ENCODE measurements at regions not wholly inside any gene's neighbourhood (a gene's known extent, or its start where the extent isn't known, plus 50 kb on each side); places are given as distances from the start of the nearest gene placed in this dataset.

DNA sequence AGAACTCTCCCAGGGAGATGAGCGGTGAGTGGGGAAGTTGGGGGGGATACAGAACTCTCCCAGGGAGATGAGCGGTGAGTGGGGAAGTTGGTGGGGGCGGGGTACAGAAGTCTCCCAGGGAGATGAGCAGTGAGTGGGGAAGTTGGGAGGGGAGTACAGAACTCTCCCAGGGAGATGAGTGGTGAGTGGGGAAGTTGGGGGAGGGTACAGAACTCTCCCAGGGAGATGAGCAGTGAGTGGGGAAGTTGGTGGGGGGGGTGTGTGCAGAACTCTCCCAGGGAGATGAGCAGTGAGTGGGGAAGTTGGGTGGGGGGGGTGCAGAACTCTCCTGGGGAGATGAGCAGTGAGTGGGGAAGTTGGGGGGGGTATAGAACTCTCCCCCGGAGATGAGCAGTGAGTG lies 186.5 kb downstream of the SHANK2 start:
- in situ Hi-C loops (cut with MboI) (loop anchor here (25.0 kb wide), 2 partner anchors 254 to 554 kb away; no protein-coding TSS in a partner anchor), intact Hi-C loops (cut with micrococcal nuclease) (no loop called here)
- H3K4me2 ChIP-seq (ENCODE audit: insufficient read depth, low read length), result no peak overlapping the region
- ChIA-PET CTCF (ENCODE audit: low intra/inter-chr PET ratio) (no interaction called here), POLR2A (no interaction called here)
- no peaks in the 10 kb centered on the region for H3K79me2 ChIP-seq (ENCODE audit: control insufficient read depth, insufficient read depth, low read length)
- TF ChIP-seq CBX2 (IDR thresholded peaks at IDR 0.05; ENCODE audit: insufficient read depth, low read length, poor library complexity, severe bottlenecking) (no peak), ZNF408 (CRISPR knock-in tag; IDR thresholded peaks at IDR 0.05; ENCODE audit: low read depth) (no peak), KLF1 (tag; IDR thresholded peaks at IDR 0.05) (no peak), ZSCAN32 (CRISPR knock-in tag; IDR thresholded peaks at IDR 0.05) (no peak)
- no peaks in the 10 kb centered on the region for H3K9me1 ChIP-seq (ENCODE audit: control insufficient read depth, insufficient read depth, low read length)
- no peak overlapping the region for H3K27ac ChIP-seq (ENCODE audit: extremely low read depth, low read depth, low read length)
- H3K4me3 ChIP-seq, result no peak overlapping the region
- no peaks in the 10 kb centered on the region for H3K9me3 ChIP-seq (replicated peaks; ENCODE audit: control insufficient read depth, insufficient read depth, low read depth, low read length)
- DNase-seq (ENCODE audit: extremely low read depth in 1 of 4, low spot score in 3 of 4), result no peak
- no peak for FAIRE-seq
- no peak overlapping the region for H2AFZ ChIP-seq (ENCODE audit: low read depth, low read length)
- WGBS (ENCODE audit: insufficient coverage, low coverage, missing lambda C conversion rate), result 0% methylated on average over 3 of the region's 4 CpGs
- peaks cover 0 to 23% of the 10 kb centered on the region in 2 experiments; a peak in 2 of 5 replicates for H3K27me3 ChIP-seq (ENCODE audit: control insufficient read depth in 2 of 2, insufficient read depth in 2 of 2, low read length in 2 of 2)
- H3K4me1 ChIP-seq (replicated peaks in 1 of 2; ENCODE audit: control insufficient read depth in 2 of 2, insufficient read depth in 2 of 2, low read length in 2 of 2), result no peaks in the 10 kb centered on the region
- H4K20me1 ChIP-seq (replicated peaks; ENCODE audit: control insufficient read depth, insufficient read depth, low read length), result no peaks in the 10 kb centered on the region
- H3K9ac ChIP-seq (ENCODE audit: insufficient read depth in 1 of 2, low read depth in 2 of 2, low read length in 2 of 2), result no peak overlapping the region
- no peak for ATAC-seq
- no TSS peak for BruUV-seq (replicated peaks)
- no peaks in the 10 kb centered on the region for H3K36me3 ChIP-seq (ENCODE audit: control insufficient read depth, insufficient read depth, low read length)

DNA sequence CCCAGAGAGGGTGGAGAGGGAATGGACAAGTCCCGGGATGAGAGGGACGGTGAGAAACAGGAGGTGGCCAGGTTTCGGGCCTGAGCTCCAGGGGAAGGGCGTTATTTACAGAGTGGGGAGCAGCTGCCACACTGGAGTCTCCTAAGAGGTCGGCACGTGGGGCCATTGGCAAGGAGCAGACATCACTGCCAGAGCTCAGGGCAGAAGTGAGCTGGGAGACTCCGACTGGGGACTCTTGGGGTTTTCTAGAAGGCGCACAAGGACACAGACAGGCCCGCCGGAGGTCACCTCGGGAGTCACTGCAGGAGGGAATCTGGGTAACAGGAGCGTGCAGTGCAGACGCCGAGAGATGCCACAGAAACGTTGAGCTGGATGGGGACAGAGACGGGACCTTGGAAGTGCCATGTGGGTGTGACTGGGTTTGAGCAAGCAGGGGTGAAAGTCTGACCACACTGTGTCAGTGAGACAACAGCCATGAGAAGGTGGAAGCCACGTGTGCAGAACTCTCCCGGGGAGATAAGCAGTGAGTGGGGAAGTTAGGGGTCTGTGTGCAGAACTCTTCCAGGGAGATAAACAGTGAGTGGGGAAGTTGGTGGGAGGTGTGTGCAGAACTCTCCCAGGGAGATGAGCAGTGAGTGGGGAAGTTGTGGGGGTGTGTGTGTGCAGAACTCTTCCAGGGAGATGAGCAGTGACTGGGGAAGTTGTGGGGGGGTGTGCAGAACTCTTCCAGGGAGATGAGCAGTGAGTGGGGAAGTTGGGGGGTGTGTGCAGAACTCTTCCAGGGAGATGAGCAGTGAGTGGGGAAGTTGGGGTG lies 187.5 kb downstream of the SHANK2 start:
- no TSS peak for BruUV-seq (replicated peaks)
- H3K4me2 ChIP-seq (ENCODE audit: insufficient read depth, low read length), result no peak overlapping the region
- 3% methylated on average over 14 of the region's 18 CpGs for WGBS (ENCODE audit: insufficient coverage, low coverage, missing lambda C conversion rate)
- no peaks in the 10 kb centered on the region for H3K36me3 ChIP-seq (ENCODE audit: control insufficient read depth, insufficient read depth, low read length)
- no peaks in the 10 kb centered on the region for H3K9me1 ChIP-seq (ENCODE audit: control insufficient read depth, insufficient read depth, low read length)
- in situ Hi-C loops (cut with MboI) (loop anchor here (25.0 kb wide), 2 partner anchors 253 to 553 kb away; no protein-coding TSS in a partner anchor), intact Hi-C loops (cut with micrococcal nuclease) (no loop called here)
- TF ChIP-seq E2F3 (CRISPR knock-in tag; IDR thresholded peaks at IDR 0.05) (no peak), TAF1 (IDR thresholded peaks at IDR 0.05; ENCODE audit: control insufficient read depth, extremely low read depth, insufficient read depth, low read length, severe bottlenecking) (no peak), MCM3 (IDR thresholded peaks at IDR 0.05) (no peak), NUFIP1 (IDR thresholded peaks at IDR 0.05; ENCODE audit: partially characterized antibody) (no peak), KAT2B (IDR thresholded peaks at IDR 0.05; ENCODE audit: low read depth, low read length) (no peak), TRIM24 (IDR thresholded peaks at IDR 0.05) (no peak), ZNF778 (CRISPR knock-in tag; IDR thresholded peaks at IDR 0.05) (no peak), HDAC8 (tag; IDR thresholded peaks at IDR 0.05) (no peak)
- H3K27me3 ChIP-seq (ENCODE audit: control insufficient read depth in 2 of 2, insufficient read depth in 2 of 2, low read length in 2 of 2), result peaks cover 0 to 31% of the 10 kb centered on the region in 2 experiments; a peak in 2 of 5 replicates
- no peak overlapping the region for H3K27ac ChIP-seq (ENCODE audit: extremely low read depth, low read depth, low read length)
- ChIA-PET POLR2A (no interaction called here), CTCF (ENCODE audit: low intra/inter-chr PET ratio) (no interaction called here)
- H3K4me3 ChIP-seq, result no peak overlapping the region
- no peaks in the 10 kb centered on the region for H4K20me1 ChIP-seq (replicated peaks; ENCODE audit: control insufficient read depth, insufficient read depth, low read length)
- H3K4me1 ChIP-seq (replicated peaks in 1 of 2; ENCODE audit: control insufficient read depth in 2 of 2, insufficient read depth in 2 of 2, low read length in 2 of 2), result no peaks in the 10 kb centered on the region
- ATAC-seq (no peak), FAIRE-seq (no peak), DNase-seq (ENCODE audit: extremely low read depth in 1 of 4, low spot score in 3 of 4) (no peak)
- H3K9ac ChIP-seq (ENCODE audit: insufficient read depth in 1 of 2, low read depth in 2 of 2, low read length in 2 of 2), result no peak overlapping the region
- H3K79me2 ChIP-seq (ENCODE audit: control insufficient read depth, insufficient read depth, low read length), result no peaks in the 10 kb centered on the region
- no peak overlapping the region for H2AFZ ChIP-seq (ENCODE audit: low read depth, low read length)
- H3K9me3 ChIP-seq (replicated peaks; ENCODE audit: control insufficient read depth, insufficient read depth, low read depth, low read length), result no peaks in the 10 kb centered on the region
